WI38 (cell line): ENCODE measurements at regions not wholly inside any gene's neighbourhood (a gene's known extent, or its start where the extent isn't known, plus 50 kb on each side); places are given as distances from the start of the nearest gene placed in this dataset.

Experiments used
- H3K4me3 ChIP-seq: 2 replicates; pipeline ENCODE4 v1.5.1; 2011; ENCODE audit warnings: low read depth, mild to moderate bottlenecking, control low read depth, low read length
- TF ChIP-seq, protein P1 (sequence below): IDR thresholded peaks from 2 replicates; pipeline ENCODE4 v1.5.1; 2012; ENCODE audit warnings: low read depth, mild to moderate bottlenecking, control low read depth, low read length

DNA sequence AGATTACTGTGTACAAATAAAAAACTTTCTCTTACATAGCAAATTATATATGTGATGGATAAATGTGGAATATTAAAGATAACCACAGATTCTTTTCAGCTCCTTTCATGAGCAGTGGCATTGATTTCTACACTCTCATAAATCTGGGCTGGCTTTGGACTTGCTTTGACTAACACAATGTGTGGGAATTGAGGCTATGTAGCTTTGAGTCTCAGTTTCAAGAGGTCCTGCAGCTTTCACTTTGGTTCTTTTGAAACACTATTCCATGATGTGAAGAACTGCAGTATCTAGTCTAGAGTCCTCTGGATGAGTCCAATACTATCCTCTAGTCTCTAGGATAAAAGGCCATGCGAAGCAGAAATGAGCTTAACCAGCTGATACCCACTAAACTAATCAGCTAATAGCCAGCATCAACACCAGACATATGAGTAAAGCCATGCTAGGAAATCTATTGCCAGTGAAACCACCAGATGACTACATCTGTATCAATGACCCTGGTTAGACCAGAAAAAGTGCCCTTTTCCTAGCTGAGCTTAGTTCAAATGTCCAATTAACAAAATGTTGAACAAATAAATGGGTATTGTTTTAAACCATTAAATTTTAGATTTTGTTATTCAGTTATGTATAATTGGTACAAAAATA, 274.9 kb upstream of the ZPLD1 start:
- TF ChIP-seq, protein P1, sequence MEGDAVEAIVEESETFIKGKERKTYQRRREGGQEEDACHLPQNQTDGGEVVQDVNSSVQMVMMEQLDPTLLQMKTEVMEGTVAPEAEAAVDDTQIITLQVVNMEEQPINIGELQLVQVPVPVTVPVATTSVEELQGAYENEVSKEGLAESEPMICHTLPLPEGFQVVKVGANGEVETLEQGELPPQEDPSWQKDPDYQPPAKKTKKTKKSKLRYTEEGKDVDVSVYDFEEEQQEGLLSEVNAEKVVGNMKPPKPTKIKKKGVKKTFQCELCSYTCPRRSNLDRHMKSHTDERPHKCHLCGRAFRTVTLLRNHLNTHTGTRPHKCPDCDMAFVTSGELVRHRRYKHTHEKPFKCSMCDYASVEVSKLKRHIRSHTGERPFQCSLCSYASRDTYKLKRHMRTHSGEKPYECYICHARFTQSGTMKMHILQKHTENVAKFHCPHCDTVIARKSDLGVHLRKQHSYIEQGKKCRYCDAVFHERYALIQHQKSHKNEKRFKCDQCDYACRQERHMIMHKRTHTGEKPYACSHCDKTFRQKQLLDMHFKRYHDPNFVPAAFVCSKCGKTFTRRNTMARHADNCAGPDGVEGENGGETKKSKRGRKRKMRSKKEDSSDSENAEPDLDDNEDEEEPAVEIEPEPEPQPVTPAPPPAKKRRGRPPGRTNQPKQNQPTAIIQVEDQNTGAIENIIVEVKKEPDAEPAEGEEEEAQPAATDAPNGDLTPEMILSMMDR: no peak
- no peak overlapping the region for H3K4me3 ChIP-seq

DNA sequence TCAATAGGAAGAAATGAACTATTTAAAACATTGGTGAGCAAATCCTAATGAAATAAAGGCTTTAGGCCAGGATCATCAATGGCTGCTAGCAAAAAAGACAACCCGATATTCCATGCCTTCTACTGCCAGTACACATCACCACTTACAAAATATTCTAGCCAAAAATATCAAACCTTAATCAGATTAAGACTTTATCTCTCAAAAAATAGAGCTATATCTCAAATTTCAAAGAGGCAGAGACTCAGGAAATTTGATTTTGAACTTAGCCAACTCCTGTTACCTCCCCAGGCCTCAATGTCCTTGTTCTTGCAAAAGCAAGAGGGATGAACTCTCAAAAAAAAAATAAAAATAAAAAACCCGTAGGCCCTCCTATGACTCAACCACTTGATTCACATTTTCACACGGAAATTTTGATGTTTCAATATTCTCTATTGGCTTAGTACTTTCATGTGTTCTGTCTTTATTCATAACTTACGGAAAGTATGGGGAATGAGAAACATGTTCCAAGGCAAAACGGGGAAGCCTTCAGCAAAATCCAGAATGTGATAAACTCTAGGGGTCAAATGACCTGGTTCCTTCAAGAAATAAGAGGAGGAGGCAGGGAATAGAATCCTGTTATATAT, 273.3 kb upstream of the ZPLD1 start:
- H3K4me3 ChIP-seq: no peak overlapping the region

DNA sequence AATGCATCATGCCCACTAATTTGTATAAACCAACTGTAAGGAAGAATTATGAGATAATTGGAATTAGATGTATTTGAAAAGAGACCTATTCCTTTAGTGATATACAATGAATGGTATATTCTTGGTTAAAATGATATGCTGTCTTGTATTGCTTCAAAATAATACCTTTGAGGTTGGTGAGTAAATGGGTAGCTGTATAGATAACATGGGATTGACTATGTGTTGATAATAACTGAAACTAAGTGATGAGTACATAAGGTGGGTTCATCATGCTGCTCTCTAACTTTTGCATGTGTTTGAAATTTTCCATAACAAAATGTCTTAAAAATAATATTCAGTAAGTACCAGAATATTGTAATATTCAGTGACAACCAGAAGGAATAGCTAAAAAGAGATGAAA, 272.6 kb upstream of the ZPLD1 start:
- TF ChIP-seq, protein P1: no peak
- H3K4me3 ChIP-seq: no peak overlapping the region

More for the DNA sequence above, 273.3 kb upstream of the ZPLD1 start:
- TF ChIP-seq, protein P1: no peak

DNA sequence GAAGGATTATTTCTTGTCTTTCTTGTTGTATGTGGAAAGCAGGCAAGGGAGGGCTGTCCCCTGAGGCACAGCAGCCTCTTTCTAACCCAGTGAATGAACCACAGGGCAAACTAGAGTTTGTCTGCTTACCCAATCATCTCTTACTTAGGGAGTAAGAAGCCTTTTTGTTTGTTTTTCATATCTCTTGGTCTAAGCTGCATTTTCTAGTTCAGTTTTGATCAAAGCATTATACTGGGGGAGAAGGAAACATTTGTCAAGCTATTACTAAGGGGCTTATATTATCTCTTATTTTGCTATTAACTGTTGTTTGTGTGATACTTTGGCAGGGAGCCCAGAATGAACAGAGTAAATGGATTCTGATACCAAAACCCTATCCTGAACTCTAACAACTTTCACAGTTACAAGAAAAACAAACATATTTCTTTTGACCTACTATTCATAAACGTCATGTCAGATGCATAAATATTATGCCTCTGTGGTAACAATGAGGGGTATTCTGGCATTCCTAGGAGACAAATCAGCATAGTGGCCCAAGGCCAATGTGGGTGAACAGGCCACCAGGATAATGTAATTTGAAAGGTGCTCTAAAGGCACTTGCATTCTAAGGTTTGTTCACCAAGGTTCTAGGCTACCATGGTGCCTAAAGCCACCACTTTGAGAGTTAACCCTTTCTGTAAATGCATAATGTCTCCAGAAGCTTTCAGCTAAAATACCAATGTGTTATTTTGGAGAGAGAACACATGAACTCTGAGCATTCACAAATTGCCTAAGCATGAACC, 271.6 kb upstream of the ZPLD1 start:
- TF ChIP-seq, protein P1: no peak

DNA sequence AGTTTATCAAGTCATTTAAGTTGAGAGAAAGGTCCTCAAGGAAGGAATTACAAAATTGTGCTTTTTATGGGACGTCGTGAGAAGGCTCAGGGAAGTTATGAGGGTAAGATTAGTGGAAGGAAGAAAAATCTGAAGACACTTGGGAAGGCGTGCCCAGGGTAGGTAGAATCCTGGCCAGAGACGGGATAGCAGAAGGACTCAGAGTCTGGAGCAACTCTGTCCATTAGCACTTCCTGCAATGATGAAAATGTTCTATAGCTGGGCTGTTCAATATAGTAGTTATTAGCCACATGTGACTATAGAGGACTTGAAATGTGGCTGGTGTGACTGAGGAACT, 271.0 kb upstream of the ZPLD1 start:
- TF ChIP-seq, protein P1: no peak
- H3K4me3 ChIP-seq: no peak overlapping the region

More for the DNA sequence above, 271.6 kb upstream of the ZPLD1 start:
- no peak overlapping the region for H3K4me3 ChIP-seq

DNA sequence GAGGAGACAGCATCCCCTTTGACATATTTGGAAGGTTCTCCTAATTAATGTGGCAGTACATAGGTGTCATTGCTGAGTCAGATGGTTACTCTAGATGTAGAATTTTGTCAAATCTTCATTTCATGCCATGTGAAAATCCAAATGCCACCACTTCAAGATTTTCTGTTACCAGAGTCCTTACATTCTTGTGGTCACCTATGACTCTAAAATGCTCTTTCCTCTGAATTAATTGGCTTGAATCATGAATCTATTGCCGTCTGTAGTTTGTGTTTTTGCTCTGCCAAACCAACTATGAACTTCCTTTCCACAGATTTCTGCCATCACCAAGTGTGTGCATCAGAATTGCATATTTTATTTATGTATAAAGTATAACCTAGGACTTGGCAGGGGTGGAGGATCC, 269.4 kb upstream of the ZPLD1 start:
- TF ChIP-seq, protein P1: no peak
- no peak overlapping the region for H3K4me3 ChIP-seq

- TF ChIP-seq, protein P1: no peak
Observed at GRCh38 chr3:102169915-102170479, 264.8 kb upstream of the ZPLD1 start.

More at GRCh38 chr3:102169915-102170479, 264.8 kb upstream of the ZPLD1 start:
- no peak overlapping the region for H3K4me3 ChIP-seq
